NCI-H2227 (cell line): ENCODE measurements at regions not wholly inside any gene's neighbourhood (a gene's known extent, or its start where the extent isn't known, plus 50 kb on each side); places are given as distances from the start of the nearest gene placed in this dataset.

Source experiments
- DNase-seq: peaks from one replicate; lab custom pipeline; 2025; ENCODE audit not compliant: unreplicated experiment; lab: John Stamatoyannopoulos, UW

GRCh38 chr2:64312622-64313397 is 141.2 kb upstream of the LGALSL start:
- no peak for DNase-seq

GRCh38 chr2:64313398-64313723 is 140.6 kb upstream of the LGALSL start:
- no peak for DNase-seq

DNA sequence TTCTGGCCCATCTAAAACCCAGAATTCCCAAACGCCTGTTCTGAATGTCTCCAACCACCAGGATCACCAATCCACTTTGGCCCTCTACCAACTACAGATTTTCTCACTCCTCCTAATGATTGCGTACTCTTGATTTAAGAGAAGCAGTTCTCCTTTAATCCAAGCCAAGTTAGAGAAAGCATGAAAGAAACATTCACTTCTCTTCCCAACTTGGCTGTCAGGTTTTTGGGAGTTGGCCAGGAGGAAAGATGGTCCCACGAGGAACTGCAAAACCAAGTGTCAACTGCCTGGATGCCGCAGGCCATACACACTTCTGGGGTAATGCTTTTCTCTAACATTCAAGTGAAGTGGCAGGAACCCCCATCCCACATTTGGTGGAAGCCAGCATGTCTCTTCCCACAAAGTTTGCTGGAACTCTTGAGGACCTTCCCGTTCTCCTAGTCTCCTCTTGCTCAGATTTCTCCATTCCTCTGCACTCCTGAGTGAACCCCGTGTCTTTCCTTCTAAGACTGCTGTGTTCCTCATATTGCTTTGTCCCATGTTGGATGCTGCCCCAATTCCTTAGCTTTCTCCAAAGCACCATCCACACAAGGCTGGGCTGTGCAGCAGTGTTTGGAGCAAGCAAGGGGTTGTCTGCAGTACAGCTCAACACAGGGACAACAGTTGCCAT is 138.5 kb upstream of the LGALSL start:
- DNase-seq, result no peak

GRCh38 chr2:64317707-64318475 is 136.1 kb upstream of the LGALSL start:
- DNase-seq, result no peak

DNA sequence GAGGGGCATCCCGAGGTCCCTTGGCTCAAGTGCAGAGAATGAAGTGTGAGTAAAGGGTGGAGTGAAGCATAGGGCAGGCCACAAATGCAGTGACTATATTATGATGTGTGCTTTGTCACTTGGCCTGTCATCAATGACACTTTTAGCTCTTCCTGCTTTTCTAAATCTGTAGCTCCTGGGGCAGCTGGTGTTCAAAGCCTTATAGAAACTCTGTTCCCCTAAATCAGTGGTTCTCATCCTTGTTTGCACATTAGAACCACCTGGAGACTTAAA is 135.6 kb upstream of the LGALSL start:
- DNase-seq, result no peak

DNA sequence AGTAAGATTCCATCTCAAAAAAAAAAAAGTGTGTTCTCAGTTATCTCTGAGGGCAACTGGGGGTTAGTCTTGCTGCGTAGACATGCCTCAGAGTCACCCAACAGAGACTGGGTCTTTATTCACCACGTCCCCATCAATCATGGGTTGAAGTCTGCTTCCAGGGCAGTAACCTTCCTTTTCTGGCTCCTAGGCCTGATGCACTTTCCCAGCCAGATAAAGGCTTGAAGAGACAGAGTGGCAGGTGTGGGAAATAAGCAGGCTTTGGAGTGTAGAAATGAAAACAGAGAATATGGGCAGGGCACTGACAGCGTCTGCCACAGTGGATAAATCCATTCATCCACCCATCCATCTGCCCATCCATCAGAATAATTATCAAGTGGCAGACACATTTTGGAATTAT is 134.1 kb upstream of the LGALSL start:
- peak; percentile 37 for DNase-seq

DNA sequence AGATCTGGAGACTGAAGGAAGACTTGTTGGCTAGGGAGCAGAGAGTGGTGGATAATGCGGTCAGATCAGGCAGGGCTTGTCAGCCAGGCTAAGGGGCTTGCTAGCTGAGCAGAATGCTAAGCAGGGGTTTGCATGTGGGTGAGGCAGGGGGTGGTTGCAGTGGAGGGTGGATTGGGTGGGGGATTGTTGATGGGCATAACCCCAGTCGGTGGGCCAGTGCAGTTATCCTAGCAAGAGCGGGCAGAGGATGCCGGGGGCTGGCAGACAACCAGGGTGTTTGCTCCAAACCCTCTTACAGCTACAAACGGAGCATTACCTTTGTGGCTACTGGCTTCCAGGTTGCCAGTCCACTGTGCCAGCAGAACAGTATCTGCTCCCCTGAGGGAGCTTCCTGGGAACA is 131.5 kb upstream of the LGALSL start:
- no peak for DNase-seq

DNA sequence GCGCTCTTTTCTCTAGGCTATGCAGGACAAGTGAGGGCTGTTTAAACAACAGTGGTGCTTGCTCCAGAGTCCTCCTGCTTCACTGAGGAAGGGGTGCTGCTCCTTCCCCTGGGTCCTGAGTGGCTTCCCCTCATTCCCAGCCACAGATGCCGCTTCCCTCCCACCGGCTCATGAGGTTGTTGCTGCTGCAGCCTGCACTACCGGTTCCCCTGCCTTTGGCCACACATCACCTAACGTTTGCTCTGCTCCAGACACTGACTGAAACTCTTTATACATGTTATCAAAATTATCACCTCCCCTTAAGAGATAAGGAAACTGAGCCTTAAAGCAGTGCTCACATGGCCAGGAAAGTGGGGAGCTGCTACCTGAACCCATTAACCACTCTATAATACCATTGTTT is 130.8 kb upstream of the LGALSL start:
- no peak for DNase-seq

DNA sequence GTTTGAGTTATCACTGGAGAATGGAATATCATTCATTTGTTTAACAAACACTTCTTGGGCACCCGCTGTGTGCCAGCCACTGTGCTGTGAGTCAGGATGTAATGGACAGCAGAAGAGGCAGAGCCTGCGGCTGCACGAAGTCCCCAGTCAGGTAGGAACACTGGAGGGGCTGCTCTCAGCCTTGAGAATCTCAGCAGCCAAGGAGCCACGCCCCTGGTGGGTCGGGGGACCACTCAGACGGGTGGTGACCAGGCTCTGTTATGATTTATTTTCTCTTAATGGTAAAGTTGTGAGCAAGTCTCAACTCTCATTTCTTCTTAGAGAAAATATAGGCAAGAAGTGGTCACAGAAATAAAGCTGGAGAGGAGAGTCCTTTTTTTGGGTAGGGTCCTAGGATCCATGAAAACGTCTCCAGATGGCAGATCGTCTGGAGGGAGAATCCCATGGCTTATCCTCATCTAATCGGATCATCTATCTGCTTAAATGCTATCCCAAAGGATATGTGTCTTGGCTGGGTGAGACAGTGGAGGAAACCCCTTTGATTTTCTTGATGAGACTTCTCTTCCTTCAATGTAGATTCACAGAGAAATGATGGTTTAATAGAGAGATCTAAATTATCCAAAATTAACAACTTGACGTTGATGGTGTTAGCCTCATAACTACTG is 129.1 kb upstream of the LGALSL start:
- no peak for DNase-seq

GRCh38 chr2:64325477-64325851 is 128.5 kb upstream of the LGALSL start:
- no peak for DNase-seq

- DNase-seq, result no peak
Observed at GRCh38 chr2:64325852-64326577, 127.9 kb upstream of the LGALSL start.

GRCh38 chr2:64326578-64327050 is 127.3 kb upstream of the LGALSL start:
- DNase-seq, result no peak

- DNase-seq, result no peak
Observed at GRCh38 chr2:64327129-64327509, 126.8 kb upstream of the LGALSL start.

DNA sequence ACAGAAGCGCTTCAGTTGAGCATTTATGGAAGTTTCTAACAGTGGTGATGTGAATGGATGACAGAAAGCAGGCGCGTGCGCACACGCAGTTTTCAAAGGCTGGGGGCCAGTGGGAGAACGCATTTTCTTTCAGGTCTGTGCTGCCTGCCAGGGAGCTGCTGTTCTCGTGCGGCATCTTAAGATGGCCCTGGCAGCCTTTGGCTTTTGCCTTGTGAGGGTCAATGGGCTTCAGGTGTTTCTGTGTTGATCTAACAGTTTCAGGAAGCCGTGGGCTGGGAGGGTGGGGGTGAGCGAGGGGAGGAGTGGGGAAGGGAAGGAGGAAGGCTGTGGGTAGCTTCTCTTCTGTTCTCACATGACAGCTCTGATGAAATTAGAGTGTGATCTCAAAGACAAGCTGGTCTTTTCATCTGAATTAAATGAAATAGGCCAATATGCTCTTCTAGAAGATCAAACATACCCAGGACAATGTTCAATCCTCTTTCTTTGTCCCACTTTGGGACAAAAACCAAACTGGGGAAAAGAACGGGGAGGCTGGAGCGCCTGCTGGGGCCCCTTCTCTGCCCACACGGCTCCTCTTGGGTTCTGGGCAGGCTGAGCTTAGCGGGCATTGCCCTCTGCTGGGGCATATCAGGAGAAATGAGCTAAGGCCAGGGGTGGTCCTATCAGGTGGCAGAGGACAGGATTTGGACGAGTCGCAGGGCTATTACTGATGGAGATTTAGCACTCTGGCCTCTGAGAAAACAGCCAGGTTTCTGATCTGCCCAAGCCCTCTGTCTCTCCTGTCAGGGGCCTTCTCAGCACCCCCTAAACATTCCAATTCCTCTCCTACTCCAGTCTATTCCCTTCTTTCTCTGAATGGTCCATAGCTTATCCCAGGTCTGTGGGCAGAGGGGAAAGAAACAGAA is 126.2 kb upstream of the LGALSL start:
- peak; percentile 26 for DNase-seq

GRCh38 chr2:64328415-64328722 is 125.6 kb upstream of the LGALSL start:
- no peak for DNase-seq

DNA sequence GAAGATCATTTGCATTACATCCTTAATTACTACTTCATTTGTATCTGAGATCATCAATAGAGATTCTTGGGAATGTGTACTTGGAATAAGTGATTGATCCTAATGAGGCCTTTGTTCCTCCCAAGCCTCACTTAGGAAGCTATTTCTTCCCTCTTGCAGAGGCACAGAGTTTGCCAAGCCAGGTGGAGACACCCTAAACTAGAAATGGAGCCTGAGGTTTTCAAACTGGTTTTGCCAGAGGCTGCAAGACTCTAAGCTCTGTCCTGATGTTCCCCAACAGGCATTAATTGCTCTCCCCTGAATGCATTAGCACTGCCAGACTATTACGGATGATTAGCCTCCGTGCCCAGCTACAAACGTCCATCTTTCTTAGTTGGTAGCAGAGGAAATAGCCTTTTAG is 125.2 kb upstream of the LGALSL start:
- no peak for DNase-seq

DNA sequence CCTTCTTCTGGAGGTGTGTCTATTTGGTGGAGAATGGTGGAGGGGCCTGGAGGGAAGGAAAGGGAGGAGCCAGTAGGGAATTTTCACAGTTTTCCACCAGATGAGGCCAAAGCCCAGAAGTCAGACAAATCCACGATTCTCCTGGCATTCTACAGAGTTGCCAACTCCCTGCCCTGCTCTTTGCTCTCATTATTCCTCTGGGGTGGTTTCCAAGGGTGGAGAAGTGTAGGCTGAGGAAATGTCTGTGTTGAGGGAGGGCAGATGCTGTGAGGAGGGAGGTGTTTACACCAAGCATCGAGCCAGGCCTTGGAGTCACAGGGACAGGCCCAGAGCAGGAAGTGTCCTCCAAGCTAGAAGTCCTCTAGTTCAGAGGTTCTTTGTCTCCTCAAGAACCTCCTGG is 124.1 kb upstream of the LGALSL start:
- DNase-seq, result no peak

GRCh38 chr2:64330281-64331113 is 123.5 kb upstream of the LGALSL start:
- peak; percentile 93 for DNase-seq

DNA sequence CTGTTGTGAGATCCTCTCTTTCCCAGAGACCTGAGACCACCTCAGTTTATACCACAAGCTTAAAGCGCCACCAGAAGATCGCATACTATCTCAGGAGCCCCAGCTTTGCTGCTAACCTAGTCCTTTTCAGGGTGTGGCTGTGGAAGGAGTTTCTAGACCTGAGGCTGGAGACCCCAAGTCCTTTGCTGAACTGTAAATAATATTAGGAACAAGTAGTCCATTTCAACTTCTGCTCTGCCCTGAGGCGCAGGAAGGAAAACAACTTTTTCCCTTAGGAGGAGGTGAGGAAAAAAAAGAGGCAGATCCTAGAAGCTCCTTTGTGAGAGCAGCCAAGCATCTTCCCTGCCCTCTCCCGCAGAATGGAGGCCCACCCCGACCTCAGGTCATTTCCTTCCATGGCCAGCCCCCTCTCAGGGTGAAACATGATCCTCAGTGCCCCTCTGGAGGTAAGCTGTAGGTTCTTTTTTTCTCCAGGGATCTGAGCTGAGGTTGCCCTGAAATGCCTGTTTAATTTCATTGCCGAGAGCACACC is 122.8 kb upstream of the LGALSL start:
- no peak for DNase-seq
